ENCODE measurements at regions not wholly inside any gene's neighbourhood (a gene's known extent, or its start where the extent isn't known, plus 50 kb on each side); places are given as distances from the start of the nearest gene placed in this dataset.
"Not testable (repeated sequence)": the region's sequence is repeated elsewhere in the genome, so short reads cannot be mapped to it uniquely, and the experiment has no call there.

DNA sequence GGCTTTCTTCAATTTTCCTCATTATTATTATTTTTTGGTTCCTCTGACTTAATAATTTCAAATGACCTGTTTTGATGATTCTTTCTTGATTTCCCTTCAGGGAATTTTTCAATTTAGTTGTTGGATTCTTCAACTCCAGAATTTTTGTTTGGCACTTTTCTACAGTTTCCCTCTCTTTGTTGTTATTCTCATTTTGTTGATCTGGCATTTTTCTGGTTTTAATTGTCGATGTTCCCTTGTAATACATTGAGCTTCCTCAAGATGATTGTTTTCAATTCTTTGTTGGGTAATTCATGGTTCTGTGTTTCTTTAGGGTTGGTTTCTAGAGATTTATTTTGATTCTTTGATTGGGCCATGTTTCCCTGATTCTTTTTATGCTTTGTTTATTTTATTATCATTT is 67.8 kb upstream of the DNAJC1 start:
- Histone ChIP-seq H3K27ac (ENCODE audit: low read length) (no peak overlapping the region), H4K20me1 (ENCODE audit: insufficient read depth, low read depth, low read length) (no peaks in the 10 kb centered on the region), H3K9me2 (replicated peaks; ENCODE audit: insufficient read depth, low read length) (no peaks in the 10 kb centered on the region), H3K9ac (ENCODE audit: low read length) (no peak overlapping the region), H3K4me2 (ENCODE audit: low read depth, low read length, poor library complexity, severe bottlenecking) (no peak overlapping the region), H3K4me1 (ENCODE audit: low read length) (no peaks in the 10 kb centered on the region), H3K4me3 (ENCODE audit: low read length) (no peak overlapping the region), H3K79me2 (ENCODE audit: low read length) (no peaks in the 10 kb centered on the region), H3K9me3 (ENCODE audit: low read length) (no peaks in the 10 kb centered on the region), H3K27me3 (ENCODE audit: low read length) (no peaks in the 10 kb centered on the region), H3K36me3 (ENCODE audit: insufficient read depth, low read length) (no peaks in the 10 kb centered on the region), H2AFZ (ENCODE audit: low read length) (no peak overlapping the region)
- DNase-seq: no peak

DNA sequence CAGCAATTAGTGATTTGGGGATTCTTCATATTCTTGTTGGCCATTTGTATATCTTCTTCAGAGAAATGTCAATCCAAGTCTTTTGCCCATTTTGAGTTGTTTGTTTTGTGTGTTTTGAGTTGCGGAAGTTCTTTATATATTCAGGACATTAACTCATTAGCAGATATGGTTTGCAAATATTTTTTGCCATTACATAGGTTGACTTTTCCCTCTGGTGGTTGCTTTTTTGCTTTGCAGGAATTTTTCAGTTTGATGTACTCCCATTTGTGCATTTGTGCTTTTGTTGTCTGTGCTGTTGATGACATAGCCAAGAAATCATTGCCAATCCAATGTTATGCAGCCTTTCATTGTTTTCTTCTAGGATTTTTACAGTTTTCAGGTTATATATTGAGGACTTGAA is 63.6 kb upstream of the DNAJC1 start:
- DNase-seq: no peak
- Histone ChIP-seq H3K79me2 (ENCODE audit: low read length) (no peaks in the 10 kb centered on the region), H2AFZ (ENCODE audit: low read length) (no peak overlapping the region), H3K27me3 (ENCODE audit: low read length) (no peaks in the 10 kb centered on the region), H4K20me1 (ENCODE audit: insufficient read depth, low read depth, low read length) (no peaks in the 10 kb centered on the region), H3K9ac (ENCODE audit: low read length) (no peak overlapping the region), H3K4me3 (ENCODE audit: low read length) (no peak overlapping the region), H3K27ac (ENCODE audit: low read length) (no peak overlapping the region), H3K36me3 (ENCODE audit: insufficient read depth, low read length) (no peaks in the 10 kb centered on the region), H3K9me2 (replicated peaks; ENCODE audit: insufficient read depth, low read length) (no peaks in the 10 kb centered on the region), H3K9me3 (ENCODE audit: low read length) (no peaks in the 10 kb centered on the region), H3K4me2 (ENCODE audit: low read depth, low read length, poor library complexity, severe bottlenecking) (no peak overlapping the region), H3K4me1 (ENCODE audit: low read length) (no peaks in the 10 kb centered on the region)

DNA sequence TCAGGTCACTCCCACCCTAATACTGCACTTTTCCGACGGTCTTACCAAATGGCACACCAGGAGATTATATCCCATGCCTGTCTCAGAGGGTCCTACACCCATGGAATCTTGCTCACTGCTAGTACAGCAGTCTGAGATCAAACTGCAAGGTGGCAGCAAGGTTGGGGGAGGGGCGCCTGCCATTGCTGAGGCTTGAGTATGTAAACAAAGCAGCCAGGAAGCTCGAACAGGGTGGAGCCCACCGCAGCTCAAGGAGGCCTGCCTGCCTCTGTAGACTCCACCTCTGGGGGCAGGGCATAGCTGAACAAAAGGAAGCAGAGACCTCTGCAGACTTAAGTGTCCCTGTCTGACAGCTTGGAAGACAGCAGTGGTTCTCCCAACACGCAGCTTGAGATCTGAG is 57.5 kb upstream of the DNAJC1 start:
- H3K4me2 ChIP-seq (ENCODE audit: low read depth, low read length, poor library complexity, severe bottlenecking); H3K79me2 ChIP-seq (ENCODE audit: low read length); DNase-seq; H3K9me3 ChIP-seq (ENCODE audit: low read length); H3K9ac ChIP-seq (ENCODE audit: low read length); H3K27me3 ChIP-seq (ENCODE audit: low read length); H3K9me2 ChIP-seq (replicated peaks; ENCODE audit: insufficient read depth, low read length); H4K20me1 ChIP-seq (ENCODE audit: insufficient read depth, low read depth, low read length); H3K27ac ChIP-seq (ENCODE audit: low read length); H3K4me3 ChIP-seq (ENCODE audit: low read length); H3K36me3 ChIP-seq (ENCODE audit: insufficient read depth, low read length); H2AFZ ChIP-seq (ENCODE audit: low read length); H3K4me1 ChIP-seq (ENCODE audit: low read length): not testable (repeated sequence)

DNA sequence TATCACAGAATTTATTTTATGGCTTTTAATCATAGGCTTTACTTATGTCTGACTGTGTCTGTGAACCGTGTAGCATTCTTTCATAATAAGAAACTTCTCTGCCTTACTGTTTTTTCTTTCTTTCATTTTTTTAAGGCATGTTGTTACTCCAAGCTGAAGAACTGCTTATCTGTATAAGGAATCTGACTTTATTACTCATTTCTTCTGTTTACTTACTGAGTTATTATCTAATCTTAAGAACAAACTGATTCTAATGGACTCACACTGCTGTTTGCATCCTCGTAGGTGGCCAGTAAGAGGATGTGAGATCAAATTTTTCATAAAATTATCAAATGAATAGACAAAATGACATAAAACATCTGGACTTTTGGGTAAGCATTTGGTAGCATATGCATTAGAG is 54.7 kb upstream of the DNAJC1 start:
- Histone ChIP-seq H3K9me2 (replicated peaks; ENCODE audit: insufficient read depth, low read length) (no peaks in the 10 kb centered on the region), H3K4me1 (ENCODE audit: low read length) (no peaks in the 10 kb centered on the region), H3K4me2 (ENCODE audit: low read depth, low read length, poor library complexity, severe bottlenecking) (no peak overlapping the region), H3K27me3 (ENCODE audit: low read length) (no peaks in the 10 kb centered on the region), H3K27ac (ENCODE audit: low read length) (no peak overlapping the region), H2AFZ (ENCODE audit: low read length) (no peak overlapping the region), H3K36me3 (ENCODE audit: insufficient read depth, low read length) (no peaks in the 10 kb centered on the region), H3K79me2 (ENCODE audit: low read length) (no peaks in the 10 kb centered on the region), H3K9ac (ENCODE audit: low read length) (no peak overlapping the region), H3K9me3 (ENCODE audit: low read length) (no peaks in the 10 kb centered on the region), H4K20me1 (ENCODE audit: insufficient read depth, low read depth, low read length) (no peaks in the 10 kb centered on the region), H3K4me3 (ENCODE audit: low read length) (no peak overlapping the region)
- DNase-seq: no peak

DNA sequence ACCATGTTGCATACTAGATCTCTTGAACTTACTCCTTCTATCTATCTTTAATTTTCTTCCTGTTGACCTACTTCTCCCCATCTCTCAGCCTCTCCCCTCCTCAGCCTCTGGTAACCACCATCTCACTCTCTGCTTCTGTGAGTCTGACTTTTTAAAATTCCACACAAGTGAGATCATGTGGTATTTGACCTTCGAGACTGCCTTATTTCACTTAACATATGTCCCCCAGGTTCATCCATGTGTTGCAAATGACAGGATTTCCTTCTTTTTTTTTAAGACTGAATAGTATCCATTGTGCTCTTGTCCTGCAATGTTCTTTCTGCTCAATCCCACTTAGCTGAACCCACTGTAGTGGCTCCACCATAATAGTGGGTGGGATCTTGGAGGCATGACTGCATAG is 51.4 kb upstream of the DNAJC1 start:
- Histone ChIP-seq H4K20me1 (ENCODE audit: insufficient read depth, low read depth, low read length) (no peaks in the 10 kb centered on the region), H3K9me2 (replicated peaks; ENCODE audit: insufficient read depth, low read length) (no peaks in the 10 kb centered on the region), H3K27ac (ENCODE audit: low read length) (no peak overlapping the region), H3K4me1 (ENCODE audit: low read length) (no peaks in the 10 kb centered on the region), H3K27me3 (ENCODE audit: low read length) (no peaks in the 10 kb centered on the region), H3K79me2 (ENCODE audit: low read length) (no peaks in the 10 kb centered on the region), H3K4me2 (ENCODE audit: low read depth, low read length, poor library complexity, severe bottlenecking) (no peak overlapping the region), H3K9me3 (ENCODE audit: low read length) (0 out of 2 replicates have a peak, but pooled peaks cover 4% of the 10 kb centered on the region), H3K9ac (ENCODE audit: low read length) (no peak overlapping the region), H2AFZ (ENCODE audit: low read length) (no peak overlapping the region), H3K36me3 (ENCODE audit: insufficient read depth, low read length) (no peaks in the 10 kb centered on the region), H3K4me3 (ENCODE audit: low read length) (no peak overlapping the region)
- DNase-seq: no peak
